PC-9 (cell line): ENCODE measurements at regions not wholly inside any gene's neighbourhood (a gene's known extent, or its start where the extent isn't known, plus 50 kb on each side); places are given as distances from the start of the nearest gene placed in this dataset.

Experiments used
- BruUV-seq: library from RNA; stranded (reverse); fragments of 400-500 nt; replicated peaks from 2 replicates; lab custom pipeline; 2021; lab: Mats Ljungman, UMichigan
- CTCF ChIA-PET: fragments of 300-600 bp; sonication (Branson Sonifier 250); formaldehyde crosslinking; loops from one replicate; lab custom pipeline; 2022; ENCODE audit warnings: antibody characterized with exemption; lab: Charles Lee
- POLR2A ChIA-PET: fragments of 300-600 bp; sonication (Branson Sonifier 250); formaldehyde crosslinking; loops from one replicate; lab custom pipeline; 2022; ENCODE audit warnings: antibody characterized with exemption; ENCODE audit not compliant: unreplicated experiment; lab: Charles Lee
- DNase-seq, 2 experiments: peaks; one replicate each; pipeline versions ENCODE4 v3.0.0 to v3.0.0-alpha.2; 2015 to 2022; ENCODE audit warnings: mixed read lengths in 1 of 2
- H2AFZ ChIP-seq: fragments of 200-600 bp; sonication (generic); 2 replicates; pipeline ENCODE4 v1.8.1; 2017; ENCODE audit warnings: antibody characterized with exemption
- H3F3A ChIP-seq: fragments of 200-600 bp; sonication (generic); 2 replicates; pipeline ENCODE4 v1.8.1; 2017; ENCODE audit warnings: antibody characterized with exemption, mild to moderate bottlenecking, low read depth; ENCODE audit not compliant: insufficient read depth
- H3K27ac ChIP-seq: fragments of 200-600 bp; sonication (generic); 2 replicates; pipeline ENCODE4 v1.6.1; 2016; ENCODE audit warnings: mixed run types
- H3K27me3 ChIP-seq: fragments of 200-600 bp; sonication (generic); 2 replicates; pipeline ENCODE4 v1.6.1; 2016; ENCODE audit warnings: low read depth, mixed run types; ENCODE audit not compliant: insufficient read depth
- H3K36me3 ChIP-seq: fragments of 200-600 bp; sonication (generic); 2 replicates; pipeline ENCODE4 v1.6.1; 2016; ENCODE audit warnings: low read depth, mixed run types
- H3K4me1 ChIP-seq: fragments of 200-600 bp; sonication (generic); replicated peaks from 2 replicates; pipeline ENCODE4 v1.6.1; 2016; ENCODE audit warnings: mixed run types; ENCODE audit not compliant: insufficient read depth
- H3K4me2 ChIP-seq: fragments of 200-600 bp; sonication (generic); 2 replicates; pipeline ENCODE4 v1.6.1; 2017; ENCODE audit warnings: mixed run types
- H3K4me3 ChIP-seq: fragments of 200-600 bp; sonication (generic); 2 replicates; pipeline ENCODE4 v1.6.1; 2016; ENCODE audit warnings: mixed run types
- H3K79me2 ChIP-seq: fragments of 200-600 bp; sonication (generic); 2 replicates; pipeline ENCODE4 v1.6.1; 2017; ENCODE audit warnings: low read depth, mixed run types
- H3K9me2 ChIP-seq: fragments of 200-600 bp; sonication (generic); 2 replicates; pipeline ENCODE4 v1.8.1; 2017; ENCODE audit warnings: mild to moderate bottlenecking; ENCODE audit not compliant: insufficient read depth
- H3K9me3 ChIP-seq: fragments of 200-600 bp; sonication (generic); 2 replicates; pipeline ENCODE4 v1.8.1; 2016; ENCODE audit warnings: low read depth; ENCODE audit not compliant: insufficient read depth
- H4K20me1 ChIP-seq: fragments of 200-600 bp; sonication (generic); 2 replicates; pipeline ENCODE4 v1.8.1; 2017; ENCODE audit not compliant: insufficient read depth
- CTCF ChIP-seq: fragments of 200-600 bp; sonication (generic); conservative IDR thresholded peaks from 2 replicates; pipeline ENCODE4 v1.6.1; 2017; ENCODE audit warnings: mixed run types, antibody characterized with exemption, mild to moderate bottlenecking, moderate library complexity
- EZH2 ChIP-seq: fragments of 200-600 bp; sonication (generic); IDR thresholded peaks from 2 replicates; pipeline ENCODE4 v1.8.0; 2017; ENCODE audit warnings: antibody characterized with exemption, low read depth
- intact Hi-C: fragments of 100-400 bp; cut with micrococcal nuclease; formaldehyde crosslinking; loops from one replicate; pipeline ENCODE4 v1.10.0; 2022; ENCODE audit not compliant: unreplicated experiment

GRCh38 chr10:114770009-114770408 lies 51.6 kb upstream of the FHIP2A start:
- no peak for DNase-seq
- no peak overlapping the region for H2AFZ ChIP-seq
- H3K27me3 ChIP-seq, result no peaks in the 10 kb centered on the region
- H3K9me3 ChIP-seq, result no peaks in the 10 kb centered on the region
- ChIA-PET CTCF (no interaction called here), POLR2A (interaction anchor here (0.6 kb wide), 1 partner anchor 138 kb away, joined by 31 read pairs; no protein-coding TSS in a partner anchor)
- H3K36me3 ChIP-seq, result no peaks in the 10 kb centered on the region
- H4K20me1 ChIP-seq, result no peaks in the 10 kb centered on the region
- H3K4me1 ChIP-seq, result peaks cover 16% of the 10 kb centered on the region
- no peak overlapping the region for H3K4me3 ChIP-seq
- TF ChIP-seq CTCF (no peak), EZH2 (no peak)
- H3K9me2 ChIP-seq, result no peaks in the 10 kb centered on the region
- H3K27ac ChIP-seq, result no peak overlapping the region
- H3K4me2 ChIP-seq, result no peak overlapping the region
- BruUV-seq, result no TSS peak
- H3K79me2 ChIP-seq, result no peaks in the 10 kb centered on the region
- intact Hi-C loops, result no loop called here
- H3F3A ChIP-seq, result peaks cover 6% of the 10 kb centered on the region; the same call in 1 of the 2 replicates

- Histone ChIP-seq H2AFZ (no peak overlapping the region), H3K4me1 (peaks cover 10% of the 10 kb centered on the region), H4K20me1 (no peaks in the 10 kb centered on the region), H3K9me3 (no peaks in the 10 kb centered on the region), H3K36me3 (no peaks in the 10 kb centered on the region), H3K4me2 (no peak overlapping the region), H3K27me3 (no peaks in the 10 kb centered on the region), H3K79me2 (no peaks in the 10 kb centered on the region), H3K4me3 (no peak overlapping the region), H3K27ac (no peak overlapping the region), H3F3A (peaks cover 6% of the 10 kb centered on the region; the same call in 1 of the 2 replicates), H3K9me2 (no peaks in the 10 kb centered on the region)
- no TSS peak for BruUV-seq
- no peak for TF ChIP-seq EZH2
- no peak for TF ChIP-seq CTCF
- ChIA-PET POLR2A (no interaction called here), CTCF (no interaction called here)
- intact Hi-C loops, result no loop called here
- DNase-seq, result no peak
Measured at GRCh38 chr10:114771157-114771556, 50.4 kb upstream of the FHIP2A start.

- BruUV-seq, result no TSS peak
- H2AFZ ChIP-seq, result no peak overlapping the region
- H4K20me1 ChIP-seq, result no peaks in the 10 kb centered on the region
- H3K9me2 ChIP-seq, result no peaks in the 10 kb centered on the region
- DNase-seq, result no peak
- CTCF ChIA-PET, result interaction anchor here (0.6 kb wide), 1 partner anchor 129 kb away, joined by 5 read pairs; no protein-coding TSS in a partner anchor
- no peaks in the 10 kb centered on the region for H3K27me3 ChIP-seq
- H3F3A ChIP-seq, result peaks cover 6% of the 10 kb centered on the region; the same call in 1 of the 2 replicates
- intact Hi-C loops, result no loop called here
- H3K4me1 ChIP-seq, result peaks cover 4% of the 10 kb centered on the region
- POLR2A ChIA-PET, result no interaction called here
- H3K36me3 ChIP-seq, result no peaks in the 10 kb centered on the region
- TF ChIP-seq CTCF (no peak), EZH2 (no peak)
- H3K4me3 ChIP-seq, result no peak overlapping the region
- no peaks in the 10 kb centered on the region for H3K79me2 ChIP-seq
- no peaks in the 10 kb centered on the region for H3K9me3 ChIP-seq
- no peak overlapping the region for H3K4me2 ChIP-seq
- no peak overlapping the region for H3K27ac ChIP-seq
Measured at GRCh38 chr10:114771749-114772148, 49.8 kb upstream of the FHIP2A start.
